Fibroblast of lung (primary cell): ENCODE measurements at regions not wholly inside any gene's neighbourhood (a gene's known extent, or its start where the extent isn't known, plus 50 kb on each side); places are given as distances from the start of the nearest gene placed in this dataset.

ENCODE experiments used
- DNase-seq, 2 donors: peaks; one replicate each; pipeline versions ENCODE4 v3.0.0 to v3.0.0-alpha.2; 2010; ENCODE audit warnings: low read depth in 2 of 2
- H2AFZ ChIP-seq: 2 replicates; pipeline ENCODE4 v1.5.1; 2012; ENCODE audit warnings: low read length, control low read depth, inconsistent platforms
- H3K27ac ChIP-seq: 2 replicates; pipeline ENCODE4 v1.5.1; 2011; ENCODE audit warnings: low read length, control low read depth; ENCODE audit not compliant: insufficient read depth
- H3K27me3 ChIP-seq: 2 replicates; pipeline ENCODE4 v1.5.1; 2011; ENCODE audit warnings: mild to moderate bottlenecking, low read length; ENCODE audit not compliant: control insufficient read depth, insufficient read depth
- H3K36me3 ChIP-seq: 2 replicates; pipeline ENCODE4 v1.5.1; 2011; ENCODE audit warnings: low read length; ENCODE audit not compliant: control insufficient read depth, insufficient read depth
- H3K4me1 ChIP-seq: 2 replicates; pipeline ENCODE4 v1.5.1; 2011; ENCODE audit warnings: low read length; ENCODE audit not compliant: control insufficient read depth, insufficient read depth; ENCODE audit errors: extremely low read depth
- H3K4me2 ChIP-seq: 2 replicates; pipeline ENCODE4 v1.5.1; 2011; ENCODE audit warnings: low read length, control low read depth; ENCODE audit not compliant: insufficient read depth; ENCODE audit errors: extremely low read depth
- H3K4me3 ChIP-seq, 4 experiments: fragments of 200-600 bp in 1 of 4; sonication (generic) in 1 of 4; replicated peaks in 1 of 4; 2 replicates each; pipeline ENCODE4 v1.5.1; 2011 to 2016; ENCODE audit warnings: low read length in 4 of 4, low read depth in 3 of 4, mild to moderate bottlenecking in 3 of 4, control low read depth in 2 of 4, inconsistent platforms in 1 of 4, mixed read lengths in 1 of 4; ENCODE audit not compliant: insufficient read depth in 1 of 4; ENCODE audit errors: control extremely low read depth in 1 of 4
- H3K79me2 ChIP-seq: 2 replicates; pipeline ENCODE4 v1.5.1; 2012; ENCODE audit warnings: mild to moderate bottlenecking, low read length, inconsistent platforms; ENCODE audit not compliant: control insufficient read depth, insufficient read depth
- H3K9ac ChIP-seq: 2 replicates; pipeline ENCODE4 v1.5.1; 2011; ENCODE audit warnings: mild to moderate bottlenecking, low read length, control low read depth; ENCODE audit not compliant: insufficient read depth
- H3K9me3 ChIP-seq: 2 replicates; pipeline ENCODE4 v1.5.1; 2012; ENCODE audit warnings: low read depth, low read length; ENCODE audit not compliant: control insufficient read depth, insufficient read depth
- H4K20me1 ChIP-seq: 2 replicates; pipeline ENCODE4 v1.5.1; 2011; ENCODE audit warnings: low read length; ENCODE audit not compliant: control insufficient read depth, insufficient read depth; ENCODE audit errors: extremely low read depth
- CTCF ChIP-seq, 2 donors: IDR thresholded peaks in 1 of 2; conservative IDR thresholded peaks in 1 of 2; 1 replicate in 1 of 2; 2 replicates in 1 of 2; pipeline ENCODE4 v1.5.1; 2011 to 2012; ENCODE audit warnings: low read length in 2 of 2, control low read depth in 1 of 2, inconsistent platforms in 1 of 2, low read depth in 1 of 2, mild to moderate bottlenecking in 1 of 2
- EZH2 ChIP-seq: IDR thresholded peaks from 2 replicates; pipeline ENCODE4 v1.5.1; 2012; ENCODE audit warnings: low read length, control low read depth, mild to moderate bottlenecking; ENCODE audit errors: missing control alignments

GRCh38 chr2:220422676-220423075, 795.2 kb downstream of the SLC4A3 start:
- Histone ChIP-seq H3K27ac (no peak overlapping the region), H3K27me3 (no peaks in the 10 kb centered on the region), H3K4me2 (no peak overlapping the region), H3K36me3 (no peaks in the 10 kb centered on the region), H3K9ac (no peak overlapping the region), H3K4me3 (no peak overlapping the region), H4K20me1 (no peaks in the 10 kb centered on the region), H3K9me3 (no peaks in the 10 kb centered on the region), H3K4me1 (no peaks in the 10 kb centered on the region), H2AFZ (no peak overlapping the region), H3K79me2 (no peaks in the 10 kb centered on the region)
- no peak for DNase-seq
- TF ChIP-seq EZH2, result no peak
- no peak for TF ChIP-seq CTCF (conservative IDR thresholded peaks at IDR 0.05 in 1 of 2, IDR thresholded peaks at IDR 0.05 in 1 of 2; ENCODE audit: low read depth in 1 of 2, low read length in 2 of 2)

GRCh38 chr2:220424561-220424960, 797.1 kb downstream of the SLC4A3 start:
- no peak overlapping the region for H3K4me3 ChIP-seq
- H3K27ac ChIP-seq, result no peak overlapping the region
- H3K9me3 ChIP-seq, result no peaks in the 10 kb centered on the region
- H3K9ac ChIP-seq, result no peak overlapping the region
- no peaks in the 10 kb centered on the region for H4K20me1 ChIP-seq
- peak overlapping the region; percentile 22 for H2AFZ ChIP-seq
- no peaks in the 10 kb centered on the region for H3K4me1 ChIP-seq
- no peaks in the 10 kb centered on the region for H3K36me3 ChIP-seq
- no peaks in the 10 kb centered on the region for H3K79me2 ChIP-seq
- no peaks in the 10 kb centered on the region for H3K27me3 ChIP-seq
- TF ChIP-seq EZH2, result no peak
- no peak for TF ChIP-seq CTCF (conservative IDR thresholded peaks at IDR 0.05 in 1 of 2, IDR thresholded peaks at IDR 0.05 in 1 of 2; ENCODE audit: low read depth in 1 of 2, low read length in 2 of 2)
- no peak overlapping the region for H3K4me2 ChIP-seq
- peak in 1 of 2 donors; percentile 38 for DNase-seq

- H2AFZ ChIP-seq, result no peak overlapping the region
- H3K4me3 ChIP-seq, result no peak overlapping the region
- no peaks in the 10 kb centered on the region for H3K36me3 ChIP-seq
- no peak overlapping the region for H3K4me2 ChIP-seq
- TF ChIP-seq EZH2 (no peak), CTCF (conservative IDR thresholded peaks at IDR 0.05 in 1 of 2, IDR thresholded peaks at IDR 0.05 in 1 of 2; ENCODE audit: low read depth in 1 of 2, low read length in 2 of 2) (no peak)
- H3K27ac ChIP-seq, result no peak overlapping the region
- no peaks in the 10 kb centered on the region for H3K79me2 ChIP-seq
- no peaks in the 10 kb centered on the region for H3K27me3 ChIP-seq
- no peak for DNase-seq
- no peak overlapping the region for H3K9ac ChIP-seq
- H3K9me3 ChIP-seq, result no peaks in the 10 kb centered on the region
- no peaks in the 10 kb centered on the region for H3K4me1 ChIP-seq
- no peaks in the 10 kb centered on the region for H4K20me1 ChIP-seq
These were observed 805.2 kb downstream of the SLC4A3 start for GRCh38 chr2:220432645-220433044.
